Thymus (tissue), 11 donors: ENCODE measurements at regions not wholly inside any gene's neighbourhood (a gene's known extent, or its start where the extent isn't known, plus 50 kb on each side); places are given as distances from the start of the nearest gene placed in this dataset.

Source experiments
- DNase-seq, 9 donors: peaks; one replicate each; pipeline ENCODE4 v3.0.0-alpha.2; 2013; ENCODE audit warnings: low spot score in 9 of 9, low read depth in 6 of 9, missing footprints in 1 of 9
- H3K27ac ChIP-seq, 2 donors: one replicate each; pipeline ENCODE4 v1.5.1; 2013; ENCODE audit warnings: control low read depth in 1 of 2, low read depth in 1 of 2, low read length in 1 of 2, mild to moderate bottlenecking in 1 of 2, moderate library complexity in 1 of 2
- H3K27me3 ChIP-seq, 2 donors: one replicate each; pipeline ENCODE4 v1.5.1; 2013; ENCODE audit warnings: low read length in 1 of 2; ENCODE audit not compliant: control insufficient read depth in 2 of 2, insufficient read depth in 1 of 2
- H3K36me3 ChIP-seq, 2 donors: one replicate each; pipeline ENCODE4 v1.5.1; 2013; ENCODE audit warnings: low read length in 1 of 2, mild to moderate bottlenecking in 1 of 2, moderate library complexity in 1 of 2; ENCODE audit not compliant: control insufficient read depth in 2 of 2, insufficient read depth in 2 of 2
- H3K4me1 ChIP-seq, 2 donors: one replicate each; pipeline ENCODE4 v1.5.1; 2013; ENCODE audit warnings: low read length in 2 of 2; ENCODE audit not compliant: control insufficient read depth in 2 of 2, insufficient read depth in 2 of 2
- H3K4me3 ChIP-seq, 2 donors: one replicate each; pipeline ENCODE4 v1.5.1; 2013; ENCODE audit warnings: low read length in 2 of 2, control low read depth in 1 of 2, mild to moderate bottlenecking in 1 of 2
- H3K9me3 ChIP-seq, 2 donors: one replicate each; pipeline ENCODE4 v1.5.1; 2013; ENCODE audit warnings: low read length in 1 of 2, mild to moderate bottlenecking in 1 of 2; ENCODE audit not compliant: control insufficient read depth in 2 of 2, insufficient read depth in 1 of 2
- WGBS: extraction: QIAGEN DNeasy Blood & Tissue Kit; methylation state at CpG from one replicate; pipeline ENCODE4 v1.1.7; 2013; 5-methylcytosine and 5-hydroxymethylcytosine counted together
- donor health status: healthy.

GRCh38 chr11:128057786-128058395, 529.5 kb downstream of the ETS1 start:
- no peak overlapping the region for H3K27ac ChIP-seq
- no peaks in the 10 kb centered on the region for H3K36me3 ChIP-seq
- DNase-seq, result no peak
- H3K4me1 ChIP-seq, result peaks cover 16 to 31% of the 10 kb centered on the region in 2 donors
- 92% methylated on average over 6 of the region's 6 CpGs for WGBS
- H3K27me3 ChIP-seq, result no peaks in the 10 kb centered on the region
- no peaks in the 10 kb centered on the region for H3K9me3 ChIP-seq
- H3K4me3 ChIP-seq, result no peak overlapping the region

- Histone ChIP-seq H3K4me1 (peaks cover 16 to 39% of the 10 kb centered on the region in 2 donors), H3K27me3 (no peaks in the 10 kb centered on the region), H3K4me3 (no peak overlapping the region), H3K27ac (no peak overlapping the region), H3K9me3 (no peaks in the 10 kb centered on the region), H3K36me3 (no peaks in the 10 kb centered on the region)
- WGBS, result 95% methylated on average over 3 of the region's 3 CpGs
- DNase-seq, result no peak
These were observed 531.7 kb downstream of the ETS1 start for GRCh38 chr11:128055576-128056217.

GRCh38 chr11:128053981-128054931, 533.1 kb downstream of the ETS1 start:
- WGBS, result 11% methylated on average over 2 of the region's 2 CpGs
- Histone ChIP-seq H3K4me1 (peaks cover 16 to 40% of the 10 kb centered on the region in 2 donors), H3K27ac (peak overlapping the region; percentile 85 to 91), H3K36me3 (no peaks in the 10 kb centered on the region), H3K27me3 (no peaks in the 10 kb centered on the region), H3K4me3 (peak overlapping the region in 1 of 2 donors; percentile 41), H3K9me3 (no peaks in the 10 kb centered on the region)
- DNase-seq, result peak in 3 of 9 donors; percentile 38 to 75 (median 48)

GRCh38 chr11:128052912-128053641, 534.3 kb downstream of the ETS1 start:
- no peak overlapping the region for H3K4me3 ChIP-seq
- no peaks in the 10 kb centered on the region for H3K27me3 ChIP-seq
- peaks cover 12 to 32% of the 10 kb centered on the region in 2 donors for H3K4me1 ChIP-seq
- H3K9me3 ChIP-seq, result no peaks in the 10 kb centered on the region
- 37% methylated on average over 2 of the region's 2 CpGs for WGBS
- peak overlapping the region; percentile 53 to 71 for H3K27ac ChIP-seq
- DNase-seq, result peak in 7 of 9 donors; percentile 47 to 79 (median 54)
- H3K36me3 ChIP-seq, result no peaks in the 10 kb centered on the region

GRCh38 chr11:128048121-128048520, 539.2 kb downstream of the ETS1 start:
- H3K27ac ChIP-seq, result no peak overlapping the region
- H3K4me3 ChIP-seq, result no peak overlapping the region
- H3K36me3 ChIP-seq, result no peaks in the 10 kb centered on the region
- peaks cover 3 to 19% of the 10 kb centered on the region in 2 donors for H3K4me1 ChIP-seq
- WGBS, result 97% methylated on average over 4 of the region's 4 CpGs
- DNase-seq, result no peak
- no peaks in the 10 kb centered on the region for H3K27me3 ChIP-seq
- H3K9me3 ChIP-seq, result no peaks in the 10 kb centered on the region

GRCh38 chr11:128047026-128047425, 540.3 kb downstream of the ETS1 start:
- Histone ChIP-seq H3K4me3 (no peak overlapping the region), H3K27me3 (no peaks in the 10 kb centered on the region), H3K36me3 (no peaks in the 10 kb centered on the region), H3K9me3 (no peaks in the 10 kb centered on the region), H3K4me1 (peaks cover 0 to 13% of the 10 kb centered on the region in 2 donors), H3K27ac (no peak overlapping the region)
- WGBS, result 96% methylated on average over 4 of the region's 4 CpGs
- no peak for DNase-seq

GRCh38 chr11:128046213-128046612, 541.1 kb downstream of the ETS1 start:
- H3K36me3 ChIP-seq, result no peaks in the 10 kb centered on the region
- H3K9me3 ChIP-seq, result no peaks in the 10 kb centered on the region
- DNase-seq, result no peak
- 95% methylated on average over 3 of the region's 3 CpGs for WGBS
- H3K27me3 ChIP-seq, result no peaks in the 10 kb centered on the region
- H3K4me1 ChIP-seq, result peaks cover 0 to 7% of the 10 kb centered on the region in 2 donors
- H3K4me3 ChIP-seq, result no peak overlapping the region
- H3K27ac ChIP-seq, result no peak overlapping the region

GRCh38 chr11:128045094-128045725, 542.1 kb downstream of the ETS1 start:
- Histone ChIP-seq H3K27me3 (no peaks in the 10 kb centered on the region), H3K4me1 (peaks cover 0 to 3% of the 10 kb centered on the region in 2 donors), H3K36me3 (no peaks in the 10 kb centered on the region), H3K4me3 (no peak overlapping the region), H3K9me3 (no peaks in the 10 kb centered on the region), H3K27ac (no peak overlapping the region)
- DNase-seq, result no peak
- WGBS, result 72% methylated on average over 4 of the region's 4 CpGs
